ENCODE measurements at regions not wholly inside any gene's neighbourhood (a gene's known extent, or its start where the extent isn't known, plus 50 kb on each side); places are given as distances from the start of the nearest gene placed in this dataset.
A peak's percentile ranks its signal among the peaks of the same experiment; 100 is the strongest.

GRCh38 chr6:132902901-132903300 is 88.5 kb downstream of the RPS12 start:
- no peak for TF ChIP-seq MAFK (IDR thresholded peaks at IDR 0.05; ENCODE audit: low read depth, low read length)
- TF ChIP-seq CEBPB (IDR thresholded peaks at IDR 0.05; ENCODE audit: low read depth, low read length): no peak
- TF ChIP-seq POLR2A (IDR thresholded peaks at IDR 0.05; ENCODE audit: low read depth, low read length): no peak
- no peak for TF ChIP-seq CHD1 (IDR thresholded peaks at IDR 0.05; ENCODE audit: low read depth, low read length)
- TF ChIP-seq MAZ (IDR thresholded peaks at IDR 0.05; ENCODE audit: borderline replicate concordance, low read depth, low read length): no peak
- POLR2A ChIA-PET (ENCODE audit: unreplicated experiment): no interaction called here

More at GRCh38 chr6:132902901-132903300, 88.5 kb downstream of the RPS12 start:
- no peaks in the 10 kb centered on the region for H3K79me1 ChIP-seq (ENCODE audit: low read depth in 1 of 2, low read length in 2 of 2)
- no peak overlapping the region for H3K4me2 ChIP-seq (ENCODE audit: low read depth, low read length)
- DNase-seq (peak; percentile 8), ATAC-seq (ENCODE audit: low read depth) (no peak)
- no peaks in the 10 kb centered on the region for H3K27me3 ChIP-seq (ENCODE audit: control insufficient read depth, insufficient read depth, low read length)
- H4K91ac ChIP-seq (ENCODE audit: insufficient read depth, low read depth, low read length): no peak overlapping the region
- no peak overlapping the region for H2BK15ac ChIP-seq (ENCODE audit: low read depth, low read length)
- H3K9ac ChIP-seq (ENCODE audit: low read depth, low read length): no peak overlapping the region
- in situ Hi-C loops (cut with MboI; ENCODE audit: low sequenced_read_pairs): no loop called here
- no peaks in the 10 kb centered on the region for H3K36me3 ChIP-seq (ENCODE audit: control insufficient read depth, insufficient read depth, low read length)
- H3K56ac ChIP-seq (ENCODE audit: extremely low read depth, insufficient read depth, low read length): no peak overlapping the region
- no peak overlapping the region for H2AK9ac ChIP-seq (replicated peaks; ENCODE audit: low read depth, low read length, poor library complexity)
- CTCF ChIA-PET: no interaction called here
- no peak overlapping the region for H4K5ac ChIP-seq (ENCODE audit: low read depth, low read length)
- H2BK5ac ChIP-seq (ENCODE audit: low read depth, low read length, poor library complexity, severe bottlenecking): no peak overlapping the region
- H2AK5ac ChIP-seq (ENCODE audit: low read depth, low read length): no peak overlapping the region
- no peak overlapping the region for H3K18ac ChIP-seq (ENCODE audit: low read depth, low read length)
- no peaks in the 10 kb centered on the region for H4K20me1 ChIP-seq (ENCODE audit: insufficient read depth, low read length)
- H3K14ac ChIP-seq (replicated peaks; ENCODE audit: low read depth, low read length): no peak overlapping the region
- no peak overlapping the region for H2BK20ac ChIP-seq (ENCODE audit: low read depth, low read length)
- WGBS, 2 experiments (ENCODE audit: extremely low coverage in 2 of 2, insufficient read length in 1 of 2): no CpG with 5 or more reads among the region's 6 CpGs
- dilution Hi-C loops (cut with HindIII; ENCODE audit: low sequenced_read_pairs, unreplicated experiment): no loop called here
- H3K27ac ChIP-seq (ENCODE audit: insufficient read depth, low read length): no peak overlapping the region
- peaks cover 2% of the 10 kb centered on the region; the same call in 1 of the 2 replicates for H3K4me1 ChIP-seq (ENCODE audit: control insufficient read depth, insufficient read depth, low read length)
- no peak overlapping the region for H3K23ac ChIP-seq (ENCODE audit: low read depth, low read length)
- H4K8ac ChIP-seq (ENCODE audit: low read depth in 2 of 2, low read length in 2 of 2): no peak overlapping the region
- H3K9me1 ChIP-seq (ENCODE audit: insufficient read depth, low read length): peaks cover 4% of the 10 kb centered on the region; the same call in 1 of the 2 replicates
- no TSS peak for BruUV-seq (replicated peaks)
- no peak overlapping the region for H2BK120ac ChIP-seq (ENCODE audit: low read depth, low read length)
- no peak overlapping the region for H2AFZ ChIP-seq (replicated peaks; ENCODE audit: low read length, poor library complexity)
- no peak overlapping the region for H3K4ac ChIP-seq (ENCODE audit: low read depth, low read length)
- intact Hi-C loops (cut with micrococcal nuclease): no loop called here
- H3K9me3 ChIP-seq (ENCODE audit: control insufficient read depth, insufficient read depth, low read length): no peaks in the 10 kb centered on the region; the same call in 1 of the 2 replicates
- H3K4me3 ChIP-seq (ENCODE audit: insufficient read depth, low read depth, low read length): no peak overlapping the region

Data from IMR-90 (cell line).